Uterus (tissue), 3 donors: ENCODE measurements at regions not wholly inside any gene's neighbourhood (a gene's known extent, or its start where the extent isn't known, plus 50 kb on each side); places are given as distances from the start of the nearest gene placed in this dataset.

ENCODE experiments used
- DNase-seq, 2 donors: peaks; one replicate each; pipeline ENCODE4 v3.0.0-alpha.2; 2019 to 2020
- H3K27ac ChIP-seq, 2 donors: fragments of 200-600 bp; sonication (generic); 1 replicate in 1 of 2; 2 replicates in 1 of 2; pipeline ENCODE4 v1.5.1; 2016 to 2018
- H3K27me3 ChIP-seq, 2 donors: fragments of 200-600 bp; sonication (generic); one replicate each; pipeline ENCODE4 v1.5.1; 2018 to 2019; ENCODE audit warnings: control low read depth in 1 of 2
- H3K36me3 ChIP-seq, 2 donors: fragments of 200-600 bp; sonication (generic); one replicate each; pipeline ENCODE4 v1.5.1; 2019; ENCODE audit warnings: control low read depth in 1 of 2
- H3K4me1 ChIP-seq, 2 donors: fragments of 200-600 bp; sonication (generic); one replicate each; pipeline ENCODE4 v1.5.1; 2018 to 2019; ENCODE audit warnings: control low read depth in 1 of 2
- H3K4me3 ChIP-seq, 2 donors: fragments of 200-600 bp; sonication (generic); 1 replicate in 1 of 2; 2 replicates in 1 of 2; pipeline ENCODE4 v1.5.1; 2018 to 2019; ENCODE audit warnings: mild to moderate bottlenecking in 1 of 2
- H3K9me3 ChIP-seq, 2 donors: fragments of 200-600 bp; sonication (generic); one replicate each; pipeline ENCODE4 v1.5.1; 2019; ENCODE audit warnings: control low read depth in 1 of 2
- CTCF ChIP-seq, 4 experiments: fragments of 200-600 bp in 2 of 4; fragments of 450-650 bp in 2 of 4; sonication (generic) in 2 of 4; IDR thresholded peaks; one replicate each; pipeline ENCODE4 v1.5.1; 2016 to 2019; ENCODE audit warnings: antibody characterized with exemption in 4 of 4, mild to moderate bottlenecking in 2 of 4, moderate library complexity in 1 of 4
- POLR2A ChIP-seq, 2 donors: fragments of 450-650 bp; IDR thresholded peaks; one replicate each; pipeline ENCODE4 v1.6.1; 2016; ENCODE audit warnings: antibody characterized with exemption in 2 of 2, mild to moderate bottlenecking in 1 of 2, moderate library complexity in 1 of 2
- intact Hi-C: fragments of 100-400 bp; cut with DNase I; formaldehyde crosslinking; loops from one replicate; pipeline ENCODE4 v1.15.1; 2023; ENCODE audit warnings: low total_unique reads
- donor health status: DM: yes; HTN: yes; CAD: no.

- Histone ChIP-seq H3K27me3 (no peaks in the 10 kb centered on the region), H3K36me3 (no peaks in the 10 kb centered on the region), H3K27ac (no peak overlapping the region), H3K4me1 (no peaks in the 10 kb centered on the region), H3K4me3 (no peak overlapping the region), H3K9me3 (no peaks in the 10 kb centered on the region)
- intact Hi-C loops: no loop called here
- no peak for DNase-seq
- no peak for TF ChIP-seq CTCF (IDR thresholded peaks at IDR 0.05)
These were observed 1165.1 kb upstream of the NCAM2 start for GRCh38 chr21:19833082-19833481.

GRCh38 chr21:19842601-19843000, 1155.6 kb upstream of the NCAM2 start:
- intact Hi-C loops: no loop called here
- Histone ChIP-seq H3K36me3 (no peaks in the 10 kb centered on the region), H3K4me3 (no peak overlapping the region), H3K9me3 (no peaks in the 10 kb centered on the region), H3K27ac (no peak overlapping the region), H3K4me1 (no peaks in the 10 kb centered on the region), H3K27me3 (no peaks in the 10 kb centered on the region)
- no peak for DNase-seq
- TF ChIP-seq CTCF (IDR thresholded peaks at IDR 0.05) (no peak), POLR2A (IDR thresholded peaks at IDR 0.05) (no peak)

- intact Hi-C loops: no loop called here
- Histone ChIP-seq H3K36me3 (no peaks in the 10 kb centered on the region), H3K27ac (no peak overlapping the region), H3K4me1 (no peaks in the 10 kb centered on the region), H3K9me3 (no peaks in the 10 kb centered on the region), H3K4me3 (no peak overlapping the region), H3K27me3 (no peaks in the 10 kb centered on the region)
- no peak for DNase-seq
- TF ChIP-seq CTCF (IDR thresholded peaks at IDR 0.05) (no peak), POLR2A (IDR thresholded peaks at IDR 0.05) (no peak)
These were observed 1153.9 kb upstream of the NCAM2 start for GRCh38 chr21:19844334-19844733.

GRCh38 chr21:19850157-19850556, 1148.1 kb upstream of the NCAM2 start:
- intact Hi-C loops: no loop called here
- no peaks in the 10 kb centered on the region for H3K9me3 ChIP-seq
- H3K4me1 ChIP-seq: no peaks in the 10 kb centered on the region
- no peak overlapping the region for H3K27ac ChIP-seq
- DNase-seq: no peak
- TF ChIP-seq POLR2A (IDR thresholded peaks at IDR 0.05) (no peak), CTCF (IDR thresholded peaks at IDR 0.05) (no peak)
- no peaks in the 10 kb centered on the region for H3K27me3 ChIP-seq
- H3K4me3 ChIP-seq: no peak overlapping the region
- no peaks in the 10 kb centered on the region for H3K36me3 ChIP-seq

- no peak overlapping the region for H3K27ac ChIP-seq
- no peak for DNase-seq
These were observed 1145.1 kb upstream of the NCAM2 start for GRCh38 chr21:19853061-19853460.

More at GRCh38 chr21:19853061-19853460, 1145.1 kb upstream of the NCAM2 start:
- Histone ChIP-seq H3K9me3 (no peaks in the 10 kb centered on the region), H3K36me3 (no peaks in the 10 kb centered on the region), H3K27me3 (no peaks in the 10 kb centered on the region), H3K4me3 (no peak overlapping the region), H3K4me1 (no peaks in the 10 kb centered on the region)
- intact Hi-C loops: no loop called here
- no peak for TF ChIP-seq POLR2A (IDR thresholded peaks at IDR 0.05)
- no peak for TF ChIP-seq CTCF (IDR thresholded peaks at IDR 0.05)
